Muscle layer of colon (tissue), 2 donors: ENCODE measurements at regions not wholly inside any gene's neighbourhood (a gene's known extent, or its start where the extent isn't known, plus 50 kb on each side); places are given as distances from the start of the nearest gene placed in this dataset.

Source experiments
- H3K27ac ChIP-seq: one replicate; pipeline ENCODE4 v1.7.0; 2013; ENCODE audit warnings: low read depth, mild to moderate bottlenecking, low read length, moderate library complexity
- H3K27me3 ChIP-seq, 2 donors: one replicate each; pipeline ENCODE4 v1.7.0; 2013; ENCODE audit warnings: low read length in 2 of 2, mild to moderate bottlenecking in 2 of 2; ENCODE audit not compliant: insufficient read depth in 2 of 2, control insufficient read depth in 1 of 2
- H3K36me3 ChIP-seq: one replicate; pipeline ENCODE4 v1.7.0; 2013; ENCODE audit warnings: mild to moderate bottlenecking, low read length; ENCODE audit not compliant: insufficient read depth
- H3K4me1 ChIP-seq: one replicate; pipeline ENCODE4 v1.7.0; 2013; ENCODE audit warnings: mild to moderate bottlenecking, low read length; ENCODE audit not compliant: insufficient read depth
- H3K4me3 ChIP-seq, 2 donors: one replicate each; pipeline ENCODE4 v1.7.0; 2013; ENCODE audit warnings: low read length in 2 of 2, low read depth in 1 of 2, mild to moderate bottlenecking in 1 of 2, moderate library complexity in 1 of 2
- H3K9ac ChIP-seq: one replicate; pipeline ENCODE4 v1.7.0; 2013; ENCODE audit warnings: low read length
- H3K9me3 ChIP-seq: one replicate; pipeline ENCODE4 v1.7.0; 2013; ENCODE audit warnings: mild to moderate bottlenecking, low read length
- donor health status: abdominal sarcoma.
- donor health status: Adenocarcinoma of cecum.

- H3K4me1 ChIP-seq, result no peaks in the 10 kb centered on the region
- H3K27ac ChIP-seq, result no peak overlapping the region
- no peaks in the 10 kb centered on the region for H3K9me3 ChIP-seq
- H3K4me3 ChIP-seq, result no peak overlapping the region
- peaks cover 0 to 4% of the 10 kb centered on the region in 2 donors for H3K27me3 ChIP-seq
- no peaks in the 10 kb centered on the region for H3K36me3 ChIP-seq
- no peak overlapping the region for H3K9ac ChIP-seq
These were observed 146.1 kb downstream of the SHOX start for GRCh38 chrX:776529-777230.

GRCh38 chrX:776061-776460 lies 145.5 kb downstream of the SHOX start:
- H3K9ac ChIP-seq, result no peak overlapping the region
- no peak overlapping the region for H3K27ac ChIP-seq
- H3K36me3 ChIP-seq, result no peaks in the 10 kb centered on the region
- no peaks in the 10 kb centered on the region for H3K9me3 ChIP-seq
- H3K4me3 ChIP-seq, result no peak overlapping the region
- H3K27me3 ChIP-seq, result peaks cover 0 to 4% of the 10 kb centered on the region in 2 donors
- H3K4me1 ChIP-seq, result no peaks in the 10 kb centered on the region

GRCh38 chrX:774536-774935 lies 143.9 kb downstream of the SHOX start:
- no peaks in the 10 kb centered on the region for H3K36me3 ChIP-seq
- no peaks in the 10 kb centered on the region for H3K9me3 ChIP-seq
- no peak overlapping the region for H3K9ac ChIP-seq
- no peak overlapping the region for H3K27ac ChIP-seq
- peaks cover 0 to 4% of the 10 kb centered on the region in 2 donors for H3K27me3 ChIP-seq
- no peaks in the 10 kb centered on the region for H3K4me1 ChIP-seq
- no peak overlapping the region for H3K4me3 ChIP-seq

GRCh38 chrX:773292-774025 lies 142.9 kb downstream of the SHOX start:
- Histone ChIP-seq H3K36me3 (no peaks in the 10 kb centered on the region), H3K9me3 (no peaks in the 10 kb centered on the region), H3K27ac (no peak overlapping the region), H3K4me1 (no peaks in the 10 kb centered on the region), H3K27me3 (peaks cover 0 to 4% of the 10 kb centered on the region in 2 donors), H3K9ac (no peak overlapping the region), H3K4me3 (no peak overlapping the region)

GRCh38 chrX:771536-771935 lies 140.9 kb downstream of the SHOX start:
- Histone ChIP-seq H3K4me1 (no peaks in the 10 kb centered on the region), H3K9me3 (no peaks in the 10 kb centered on the region), H3K36me3 (no peaks in the 10 kb centered on the region), H3K27ac (no peak overlapping the region), H3K9ac (no peak overlapping the region), H3K27me3 (no peaks in the 10 kb centered on the region), H3K4me3 (no peak overlapping the region)

- H3K36me3 ChIP-seq, result no peaks in the 10 kb centered on the region
- H3K27me3 ChIP-seq, result no peaks in the 10 kb centered on the region
- H3K27ac ChIP-seq, result no peak overlapping the region
- no peak overlapping the region for H3K9ac ChIP-seq
- H3K4me3 ChIP-seq, result no peak overlapping the region
- H3K9me3 ChIP-seq, result no peaks in the 10 kb centered on the region
- H3K4me1 ChIP-seq, result no peaks in the 10 kb centered on the region
These were observed 139.2 kb downstream of the SHOX start for GRCh38 chrX:769796-770195.

- no peaks in the 10 kb centered on the region for H3K27me3 ChIP-seq
- no peak overlapping the region for H3K9ac ChIP-seq
- H3K4me1 ChIP-seq, result no peaks in the 10 kb centered on the region
These were observed 138.0 kb downstream of the SHOX start for GRCh38 chrX:768596-768995.

GRCh38 chrX:758917-759316 lies 128.3 kb downstream of the SHOX start:
- Histone ChIP-seq H3K9me3 (no peaks in the 10 kb centered on the region), H3K36me3 (no peaks in the 10 kb centered on the region), H3K4me1 (no peaks in the 10 kb centered on the region), H3K27me3 (no peaks in the 10 kb centered on the region), H3K27ac (no peak overlapping the region), H3K9ac (no peak overlapping the region), H3K4me3 (no peak overlapping the region)

More at GRCh38 chrX:768596-768995, 138.0 kb downstream of the SHOX start:
- no peaks in the 10 kb centered on the region for H3K9me3 ChIP-seq
- H3K4me3 ChIP-seq, result no peak overlapping the region
- H3K27ac ChIP-seq, result no peak overlapping the region
- H3K36me3 ChIP-seq, result no peaks in the 10 kb centered on the region

GRCh38 chrX:750812-751211 lies 120.2 kb downstream of the SHOX start:
- Histone ChIP-seq H3K4me1 (no peaks in the 10 kb centered on the region), H3K27me3 (no peaks in the 10 kb centered on the region), H3K9me3 (no peaks in the 10 kb centered on the region), H3K27ac (no peak overlapping the region), H3K4me3 (no peak overlapping the region), H3K36me3 (no peaks in the 10 kb centered on the region), H3K9ac (no peak overlapping the region)

GRCh38 chrX:750263-750662 lies 119.7 kb downstream of the SHOX start:
- no peaks in the 10 kb centered on the region for H3K36me3 ChIP-seq
- no peak overlapping the region for H3K27ac ChIP-seq
- no peaks in the 10 kb centered on the region for H3K27me3 ChIP-seq
- no peaks in the 10 kb centered on the region for H3K4me1 ChIP-seq
- no peak overlapping the region for H3K4me3 ChIP-seq
- no peaks in the 10 kb centered on the region for H3K9me3 ChIP-seq
- no peak overlapping the region for H3K9ac ChIP-seq

GRCh38 chrX:747176-747575 lies 116.6 kb downstream of the SHOX start:
- Histone ChIP-seq H3K27ac (no peak overlapping the region), H3K27me3 (no peaks in the 10 kb centered on the region), H3K4me3 (no peak overlapping the region), H3K36me3 (no peaks in the 10 kb centered on the region), H3K9me3 (no peaks in the 10 kb centered on the region), H3K4me1 (no peaks in the 10 kb centered on the region), H3K9ac (no peak overlapping the region)

GRCh38 chrX:739611-740010 lies 109.0 kb downstream of the SHOX start:
- peaks cover 6% of the 10 kb centered on the region for H3K9me3 ChIP-seq
- no peak overlapping the region for H3K4me3 ChIP-seq
- H3K27me3 ChIP-seq, result no peaks in the 10 kb centered on the region
- no peaks in the 10 kb centered on the region for H3K36me3 ChIP-seq
- H3K9ac ChIP-seq, result no peak overlapping the region
- H3K27ac ChIP-seq, result no peak overlapping the region
- no peaks in the 10 kb centered on the region for H3K4me1 ChIP-seq
